Activated T-helper 9 cell treated with anti-CD3 and anti-CD28 coated beads, Interleukin-2, amount 50 U/mL, for 16 hours (primary cell): ENCODE measurements at regions not wholly inside any gene's neighbourhood (a gene's known extent, or its start where the extent isn't known, plus 50 kb on each side); places are given as distances from the start of the nearest gene placed in this dataset.

Experiments
- DNase-seq: peaks from one replicate; pipeline ENCODE4 v3.0.0-alpha.2; 2020; ENCODE audit warnings: low read depth

- DNase-seq: no peak
Measured at GRCh38 chr17:77647531-77647930, 311.0 kb upstream of the TNRC6C start.

GRCh38 chr17:77649717-77650211, 308.7 kb upstream of the TNRC6C start:
- DNase-seq: no peak

DNA sequence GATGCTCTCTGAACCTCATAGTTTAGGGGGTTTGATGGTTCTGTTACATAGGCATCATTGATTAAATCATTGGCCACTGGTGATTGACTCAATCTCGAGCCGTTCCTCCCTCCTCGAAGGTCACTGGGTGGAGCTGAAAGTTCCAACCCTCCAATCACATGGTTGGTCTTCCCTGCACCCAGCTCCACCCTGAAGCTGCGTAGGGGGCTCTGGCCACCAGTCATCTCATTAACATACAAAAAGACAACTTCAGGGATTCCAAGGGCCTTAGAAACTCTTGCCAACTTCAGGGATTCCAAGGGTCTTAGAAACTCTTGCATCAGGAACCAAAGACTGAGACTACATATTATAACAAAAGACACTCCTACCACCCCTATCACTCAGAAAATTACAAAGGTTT, 306.5 kb upstream of the TNRC6C start:
- no peak for DNase-seq

DNA sequence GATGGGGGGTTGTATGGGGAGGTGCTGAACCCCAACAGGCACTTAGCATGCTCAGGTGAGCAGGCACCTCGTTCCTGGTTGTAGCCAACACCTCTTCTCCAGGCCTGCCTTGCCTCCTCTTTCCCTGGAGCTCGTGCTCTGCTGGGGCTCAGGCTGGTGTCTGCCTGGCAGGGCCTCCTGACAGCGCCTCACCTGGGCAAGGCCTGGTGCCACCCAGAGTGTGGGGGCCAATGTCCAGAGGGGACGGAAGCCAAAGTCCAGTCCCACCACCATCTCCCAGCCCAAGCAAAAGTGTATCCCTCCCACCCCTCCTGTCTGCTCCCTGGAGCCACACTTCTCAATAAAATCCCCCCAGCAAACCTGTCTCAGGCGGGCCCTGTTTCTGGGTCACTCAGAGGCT, 304.2 kb upstream of the TNRC6C start:
- no peak for DNase-seq

DNA sequence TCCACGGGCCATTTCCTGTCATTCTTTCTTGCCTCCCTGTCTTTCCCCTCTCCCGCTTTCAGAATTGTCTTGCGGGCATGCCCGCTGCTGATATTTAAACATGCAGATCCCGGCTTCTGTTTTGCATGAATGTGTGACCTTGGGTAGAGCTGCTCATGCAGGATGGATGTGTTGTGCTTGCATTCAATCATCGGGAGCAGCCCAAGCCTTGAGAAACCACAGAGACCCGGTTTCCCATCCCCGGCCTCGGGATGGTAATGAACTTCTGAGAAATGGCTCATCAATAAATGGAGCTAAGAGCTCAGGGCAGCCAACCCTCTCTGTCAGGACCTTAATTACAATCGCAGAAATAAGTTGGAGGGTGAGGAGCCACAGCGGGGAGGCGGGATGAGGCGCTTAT, 303.7 kb upstream of the TNRC6C start:
- no peak for DNase-seq

DNA sequence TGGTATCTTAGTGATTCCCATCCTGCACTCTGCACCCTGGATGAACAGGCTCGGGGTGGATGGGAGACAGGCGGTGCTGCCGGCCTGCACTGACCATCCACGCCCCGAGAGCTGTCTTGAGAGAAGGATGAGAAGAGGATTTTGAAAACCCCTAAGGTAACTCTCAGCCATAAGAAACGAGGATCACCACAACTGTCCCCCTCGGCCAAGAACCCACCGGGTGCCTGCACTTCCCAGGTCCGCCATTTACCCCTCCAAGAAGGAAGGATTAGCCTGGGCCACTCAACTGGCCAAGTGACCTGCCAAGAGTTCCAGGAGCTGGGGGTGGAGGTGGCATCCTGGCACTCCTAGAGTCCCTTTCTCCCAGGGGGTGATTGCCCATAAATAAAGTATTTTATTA, 302.4 kb upstream of the TNRC6C start:
- DNase-seq: no peak

GRCh38 chr17:77657839-77658238, 300.7 kb upstream of the TNRC6C start:
- no peak for DNase-seq

- DNase-seq: no peak
Measured at GRCh38 chr17:77660524-77660923, 298.0 kb upstream of the TNRC6C start.

DNA sequence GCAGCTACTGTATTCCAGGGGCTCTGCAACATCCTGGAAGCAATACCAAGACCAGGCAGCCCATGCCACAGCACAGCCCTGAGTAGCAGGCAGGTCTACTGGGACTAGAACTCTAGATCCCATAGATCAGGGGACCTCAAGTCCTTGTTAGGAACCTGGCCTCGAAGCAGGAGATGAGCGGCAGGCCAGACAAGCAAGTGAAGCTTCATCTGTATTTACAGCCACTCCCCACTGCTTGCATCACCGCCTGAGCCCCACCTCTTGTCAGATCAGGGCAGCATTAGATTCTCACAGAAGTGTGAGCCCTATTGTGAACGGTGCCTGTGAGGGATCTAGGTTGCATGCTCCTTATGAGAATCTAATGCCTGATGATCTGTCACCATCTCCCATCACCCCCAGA, 295.7 kb upstream of the TNRC6C start:
- DNase-seq: no peak

DNA sequence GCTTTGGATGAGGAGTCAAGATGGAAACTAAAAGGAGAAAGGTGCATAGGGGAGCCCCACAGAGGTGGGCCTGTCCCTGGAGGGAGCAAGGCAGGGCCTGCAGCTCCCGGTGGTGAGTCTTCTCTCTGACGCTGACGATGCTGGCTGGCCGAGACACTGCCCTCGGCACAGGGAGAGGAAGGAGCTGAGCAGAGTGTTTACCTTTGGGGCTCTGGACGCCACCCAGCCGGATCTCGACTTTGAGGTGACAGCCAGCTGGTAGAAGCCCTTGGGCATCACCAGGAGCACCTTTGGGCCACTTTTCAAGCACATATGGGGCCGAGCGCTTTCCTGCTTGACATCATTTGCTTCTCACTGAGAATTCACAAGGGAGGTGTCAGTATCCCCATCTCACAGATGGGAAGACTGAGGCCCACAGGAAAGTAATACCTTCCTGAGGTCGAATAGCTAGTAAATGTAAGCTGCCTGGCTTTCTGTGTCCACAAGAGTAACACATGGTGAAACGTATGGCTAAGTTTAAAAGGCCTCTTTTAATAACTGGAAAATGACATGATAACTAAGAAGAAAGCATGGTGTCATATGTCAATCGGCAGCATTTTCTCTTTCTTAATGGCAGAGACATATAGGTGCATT, 294.3 kb upstream of the TNRC6C start:
- no peak for DNase-seq

- DNase-seq: no peak
Measured at GRCh38 chr17:77665833-77666232, 292.7 kb upstream of the TNRC6C start.

DNA sequence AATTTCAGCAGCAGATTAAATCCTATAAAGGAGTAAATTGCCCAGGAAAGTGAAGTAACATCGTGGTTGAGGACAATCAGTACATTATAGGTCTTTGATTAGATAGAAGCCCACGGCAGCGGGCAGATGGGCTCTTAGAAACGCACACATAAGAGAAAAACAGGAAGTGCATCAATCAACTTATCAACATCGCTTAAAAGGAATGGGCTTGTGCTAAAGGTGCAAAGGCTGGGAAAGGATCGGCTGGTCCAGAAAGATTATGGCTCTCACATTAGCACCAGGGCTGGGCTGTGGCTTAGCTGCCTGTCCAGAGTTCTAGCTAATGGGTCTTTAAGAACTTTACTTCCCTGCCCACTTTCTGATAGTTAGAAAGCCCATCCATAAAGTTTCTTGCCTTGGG, 292.0 kb upstream of the TNRC6C start:
- no peak for DNase-seq

DNA sequence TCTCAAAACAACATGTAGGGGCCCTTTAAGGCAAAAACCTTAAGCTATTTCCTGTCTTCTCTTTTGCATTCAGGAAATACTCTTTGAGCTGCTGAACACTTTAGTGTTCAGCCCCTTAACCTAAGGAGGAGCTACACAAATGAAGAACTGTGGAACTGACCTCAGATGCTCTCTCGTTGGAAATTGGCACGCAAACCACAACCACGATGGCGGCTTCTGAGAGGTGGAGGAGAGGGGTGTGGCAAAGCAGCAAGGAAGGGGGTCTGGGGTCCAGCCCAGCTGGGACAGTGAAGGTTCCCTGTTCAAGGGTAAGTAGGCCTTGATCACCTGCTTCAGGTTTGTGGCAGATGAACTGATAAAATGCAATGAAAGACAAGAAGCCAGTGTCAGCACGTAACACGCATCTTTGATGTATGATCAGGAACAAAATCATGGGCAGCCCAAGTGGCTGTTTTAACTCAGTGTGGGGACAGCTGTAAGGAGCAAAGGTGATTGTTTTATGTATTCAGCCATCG, 291.6 kb upstream of the TNRC6C start:
- peak; percentile 34 for DNase-seq

GRCh38 chr17:77667478-77667877, 291.0 kb upstream of the TNRC6C start:
- DNase-seq: no peak

- DNase-seq: no peak
Measured at GRCh38 chr17:77668518-77668917, 290.0 kb upstream of the TNRC6C start.

DNA sequence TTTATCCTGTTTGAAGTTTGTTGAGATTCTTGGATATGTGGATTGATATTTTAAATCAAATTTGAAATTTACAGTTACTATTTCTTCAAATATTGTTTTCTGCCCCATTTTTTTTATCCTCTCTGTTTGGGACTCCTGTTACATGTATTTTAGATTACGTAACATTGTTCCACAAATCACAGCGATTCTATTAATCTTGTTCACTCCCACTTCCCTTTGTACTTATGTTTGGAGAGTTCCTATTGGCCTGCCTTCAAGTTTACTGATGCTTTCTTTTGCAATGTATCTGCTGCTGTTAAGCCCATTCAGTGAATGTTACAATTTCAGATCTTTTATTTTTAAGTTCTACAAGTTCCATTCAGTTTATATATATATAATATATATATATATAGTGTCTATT, 288.3 kb upstream of the TNRC6C start:
- DNase-seq: no peak

- DNase-seq: no peak
Measured at GRCh38 chr17:77674358-77674757, 284.1 kb upstream of the TNRC6C start.

- DNase-seq: no peak
Measured at GRCh38 chr17:77675411-77675810, 283.1 kb upstream of the TNRC6C start.

DNA sequence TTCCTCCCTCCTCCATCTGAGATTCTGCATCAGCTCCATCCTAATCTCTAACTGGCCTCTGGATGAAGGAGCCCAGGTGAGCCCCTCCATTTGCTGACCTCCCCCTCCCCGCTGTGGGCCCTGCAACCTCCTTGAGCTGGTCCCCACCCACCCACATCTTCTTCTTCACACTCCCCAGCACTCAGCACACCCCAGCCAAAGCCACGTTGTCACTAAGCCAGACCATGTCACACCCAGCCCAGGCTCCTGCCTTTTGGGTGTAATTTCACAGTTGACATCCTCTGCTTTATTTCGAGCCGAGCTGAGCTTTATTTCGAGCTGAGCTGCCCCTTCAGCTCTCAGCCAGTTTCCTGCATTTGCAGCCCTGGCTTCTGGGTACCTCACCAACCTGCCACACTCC, 282.7 kb upstream of the TNRC6C start:
- no peak for DNase-seq

GRCh38 chr17:77676237-77676661, 282.3 kb upstream of the TNRC6C start:
- no peak for DNase-seq

- no peak for DNase-seq
Measured at GRCh38 chr17:77677211-77677610, 281.3 kb upstream of the TNRC6C start.

DNA sequence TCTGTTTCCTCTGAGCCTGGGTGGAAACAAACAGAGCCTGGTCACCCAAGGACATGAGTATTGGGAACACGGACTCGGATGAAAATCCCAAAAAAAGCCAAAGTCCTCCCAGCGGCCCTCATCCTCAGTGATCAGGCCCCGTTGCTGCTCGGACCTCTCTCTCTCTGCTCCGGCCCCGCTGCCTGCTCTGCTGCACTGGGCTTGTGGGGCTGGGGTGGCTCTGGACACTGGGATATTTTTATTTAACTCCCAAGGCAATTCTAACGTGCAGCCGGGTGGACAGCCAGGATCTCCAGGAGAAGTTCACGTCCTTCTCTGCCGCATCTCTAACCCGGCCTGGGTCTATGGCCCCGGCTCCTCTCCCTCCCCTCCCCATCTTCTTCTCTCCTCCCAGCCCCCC, 280.9 kb upstream of the TNRC6C start:
- DNase-seq: no peak

DNA sequence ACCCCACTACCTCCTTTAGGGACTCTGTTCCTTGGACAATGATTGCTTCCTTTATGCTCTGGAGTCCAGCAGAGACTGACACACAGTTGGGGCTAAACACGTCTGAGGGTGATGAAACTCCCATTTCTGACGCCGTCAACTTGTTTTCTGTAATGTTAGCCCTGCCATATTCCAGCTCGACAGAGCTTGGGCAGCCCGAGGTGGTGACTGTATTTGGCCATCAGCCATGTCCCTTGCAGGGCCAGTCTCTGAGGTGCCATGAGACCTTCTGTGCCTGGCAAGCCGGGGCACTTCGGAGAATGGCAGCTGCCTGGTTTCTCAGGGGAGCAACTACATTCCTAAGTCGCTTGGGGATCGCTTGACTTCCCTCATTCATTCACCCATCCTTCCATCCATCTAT, 278.9 kb upstream of the TNRC6C start:
- no peak for DNase-seq

DNA sequence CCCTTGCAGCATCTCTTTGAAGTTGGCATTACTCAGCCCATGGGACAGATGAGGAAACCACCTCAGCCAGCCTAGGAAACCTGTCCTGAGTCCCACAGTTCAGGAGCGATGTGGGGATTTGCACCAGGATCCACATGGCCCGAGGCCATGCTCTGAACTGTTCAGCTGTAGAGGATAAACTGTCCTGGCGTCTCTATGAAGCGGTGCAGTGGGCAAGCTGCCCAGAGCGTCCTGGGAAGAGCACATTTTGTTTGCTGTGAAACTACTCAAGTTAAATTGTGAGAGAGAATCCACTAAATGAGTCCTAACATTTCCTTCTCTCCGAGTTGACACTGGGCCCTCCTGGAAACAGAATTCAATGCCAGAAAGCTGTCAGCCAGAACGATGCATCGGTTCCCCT, 276.6 kb upstream of the TNRC6C start:
- DNase-seq: no peak
